ENCODE measurements at regions not wholly inside any gene's neighbourhood (a gene's known extent, or its start where the extent isn't known, plus 50 kb on each side); places are given as distances from the start of the nearest gene placed in this dataset.

- TF ChIP-seq CTCF (IDR thresholded peaks at IDR 0.05) (no peak), POLR2AphosphoS5 (IDR thresholded peaks at IDR 0.05) (no peak), POLR2A (IDR thresholded peaks at IDR 0.05) (no peak)
These were observed 95.5 kb downstream of the NCR2 start for GRCh38 chr6:41430875-41431274.
